K562 (cell line): ENCODE measurements at regions not wholly inside any gene's neighbourhood (a gene's known extent, or its start where the extent isn't known, plus 50 kb on each side); places are given as distances from the start of the nearest gene placed in this dataset.

ENCODE experiments used
- ATAC-seq: fragments of 200-7000 bp; cut with Tn5 transposase; 3 replicates; pipeline ENCODE4 v1.9.1; 2020; ENCODE audit warnings: moderate library complexity
- BruUV-seq: library from RNA; stranded (reverse); fragments of 400-500 nt; replicated peaks from 2 replicates; lab custom pipeline; 2021; lab: Mats Ljungman, UMichigan
- CTCF ChIA-PET: fragments of 300-600 bp; formaldehyde crosslinking; extraction: SDS; loops from one replicate; lab custom pipeline; 2021; ENCODE audit warnings: low intra/inter-chr PET ratio; lab: Yijun Ruan, JAX
- POLR2A ChIA-PET: fragments of 300-600, 350-650 bp; sonication (Branson Sonifier 250); formaldehyde crosslinking; extraction: SDS; loops from one replicate; lab custom pipeline; 2021; ENCODE audit warnings: antibody characterized with exemption, inconsistent platforms; lab: Yijun Ruan, JAX
- DNase-seq, 4 experiments: peaks; one replicate each; pipeline versions ENCODE4 v3.0.0 to v3.0.0-alpha.2; 2011 to 2018; ENCODE audit warnings: low spot score in 3 of 4, mixed read lengths in 3 of 4; ENCODE audit errors: extremely low read depth in 1 of 4
- FAIRE-seq: peaks from 2 replicates; lab custom pipeline; 2011; peaks lifted over from hg19 to GRCh38; lab: Jason Lieb, UNC
- H2AFZ ChIP-seq: 2 replicates; pipeline ENCODE4 v1.6.0; 2011; ENCODE audit warnings: low read depth, low read length, control low read depth, inconsistent platforms
- H3K27ac ChIP-seq: fragments of 200-600 bp; 3 replicates; pipeline ENCODE4 v1.8.0; 2011; ENCODE audit warnings: low read depth, mild to moderate bottlenecking, control low read depth, inconsistent platforms, low read length, moderate library complexity, mixed read lengths; ENCODE audit errors: extremely low read depth
- H3K27me3 ChIP-seq, 2 experiments: fragments of 300-600 bp in 1 of 2; 2 replicates in 1 of 2; 3 replicates in 1 of 2; pipeline versions ENCODE4 v1.6.0 to v1.8.0; 2011; ENCODE audit warnings: inconsistent platforms in 2 of 2, low read length in 2 of 2, mild to moderate bottlenecking in 1 of 2, mixed read lengths in 1 of 2, moderate library complexity in 1 of 2; ENCODE audit not compliant: control insufficient read depth in 2 of 2, insufficient read depth in 2 of 2
- H3K36me3 ChIP-seq: fragments of 300-600 bp; 3 replicates; pipeline ENCODE4 v1.8.0; 2011; ENCODE audit warnings: mild to moderate bottlenecking, low read length, inconsistent platforms; ENCODE audit not compliant: control insufficient read depth, insufficient read depth
- H3K4me1 ChIP-seq, 2 experiments: fragments of 200-600 bp in 1 of 2; replicated peaks in 1 of 2; 2 replicates in 1 of 2; 3 replicates in 1 of 2; pipeline versions ENCODE4 v1.5.1 to v1.8.0; 2011; ENCODE audit warnings: inconsistent platforms in 2 of 2, low read length in 2 of 2, mild to moderate bottlenecking in 1 of 2, mixed read lengths in 1 of 2, moderate library complexity in 1 of 2; ENCODE audit not compliant: control insufficient read depth in 2 of 2, insufficient read depth in 2 of 2
- H3K4me2 ChIP-seq: 2 replicates; pipeline ENCODE4 v1.6.1; 2011; ENCODE audit warnings: low read length, control low read depth, inconsistent platforms, mixed read lengths; ENCODE audit not compliant: insufficient read depth
- H3K4me3 ChIP-seq: fragments of 200-600 bp; sonication (generic), shearing (Covaris generic); 2 replicates; pipeline ENCODE4 v1.5.1; 2016; ENCODE audit warnings: control low read depth, inconsistent platforms
- H3K79me2 ChIP-seq: fragments of 200-600 bp; 3 replicates; pipeline ENCODE4 v1.8.0; 2011; ENCODE audit warnings: low read length, inconsistent platforms; ENCODE audit not compliant: control insufficient read depth, insufficient read depth
- H3K9ac ChIP-seq, 2 experiments: 2 replicates each; pipeline versions ENCODE4 v1.6.0 to v1.6.1; 2011; ENCODE audit warnings: low read depth in 2 of 2, low read length in 2 of 2, control low read depth in 1 of 2, inconsistent platforms in 1 of 2, mild to moderate bottlenecking in 1 of 2, mixed read lengths in 1 of 2; ENCODE audit not compliant: insufficient read depth in 1 of 2
- H3K9me1 ChIP-seq: one replicate; pipeline ENCODE4 v1.6.0; 2011; ENCODE audit warnings: inconsistent platforms, mild to moderate bottlenecking, low read length, moderate library complexity; ENCODE audit not compliant: control insufficient read depth, insufficient read depth
- H3K9me3 ChIP-seq: replicated peaks from 2 replicates; pipeline ENCODE4 v1.5.1; 2011; ENCODE audit warnings: low read depth, low read length, inconsistent platforms; ENCODE audit not compliant: control insufficient read depth, insufficient read depth
- H4K20me1 ChIP-seq: replicated peaks from 2 replicates; pipeline ENCODE4 v1.6.1; 2011; ENCODE audit warnings: low read length, inconsistent platforms, mixed read lengths; ENCODE audit not compliant: control insufficient read depth, insufficient read depth
- CBX1 ChIP-seq: sonication (generic); IDR thresholded peaks from 2 replicates; pipeline ENCODE4 v1.6.1; 2016; ENCODE audit warnings: antibody characterized with exemption, low read depth, mild to moderate bottlenecking
- FOSL1 ChIP-seq: fragments of 200-800 bp; sonication (Bioruptor generic); conservative IDR thresholded peaks from 2 replicates; pipeline ENCODE4 v1.6.1; 2016; ENCODE audit warnings: missing genetic modification characterization, missing compliant biosample characterization
- GATAD2B ChIP-seq: fragments of 450-650 bp; IDR thresholded peaks from 2 replicates; pipeline ENCODE4 v1.6.1; 2017; ENCODE audit warnings: mild to moderate bottlenecking, borderline replicate concordance
- HNRNPK ChIP-seq: fragments of 200-400 bp; formaldehyde crosslinking; IDR thresholded peaks from one replicate; pipeline ENCODE4 v1.6.1; 2018; ENCODE audit warnings: mild to moderate bottlenecking, low read depth, low read length; ENCODE audit not compliant: poor library complexity, severe bottlenecking
- NR3C1 ChIP-seq: sonication (generic); formaldehyde crosslinking; IDR thresholded peaks from 2 replicates; pipeline ENCODE4 v1.8.1; 2022; ENCODE audit warnings: missing genetic modification reagents
- PTRF ChIP-seq: fragments of 450-650 bp; IDR thresholded peaks from 2 replicates; pipeline ENCODE4 v1.6.1; 2016; ENCODE audit warnings: mild to moderate bottlenecking, missing genetic modification characterization, missing compliant biosample characterization
- RBBP5 ChIP-seq: fragments of 200-600 bp; sonication (generic); IDR thresholded peaks from 2 replicates; pipeline ENCODE4 v1.6.1; 2012; ENCODE audit warnings: borderline replicate concordance, mild to moderate bottlenecking, low read length, control low read depth, inconsistent platforms; ENCODE audit not compliant: insufficient read depth, poor library complexity, severe bottlenecking
- SP1 ChIP-seq: sonication (generic); formaldehyde crosslinking; IDR thresholded peaks from 2 replicates; pipeline ENCODE4 v1.8.1; 2022; ENCODE audit warnings: mild to moderate bottlenecking, missing genetic modification reagents
- TBL1XR1 ChIP-seq, 2 experiments: IDR thresholded peaks; 2 replicates each; pipeline ENCODE4 v1.6.1; 2012; ENCODE audit warnings: improper control_type of control experiment in 2 of 2, low read length in 2 of 2, mild to moderate bottlenecking in 1 of 2
- ZNF253 ChIP-seq: fragments of 250-450 bp; sonication (Bioruptor Pico); conservative IDR thresholded peaks from 2 replicates; pipeline ENCODE4 v1.6.1; 2021; ENCODE audit warnings: mild to moderate bottlenecking
- ZNF75A ChIP-seq: fragments of 450-650 bp; formaldehyde crosslinking; IDR thresholded peaks from 2 replicates; pipeline ENCODE4 v1.4.0; 2020; ENCODE audit warnings: mild to moderate bottlenecking
- WGBS: fragments of 100-300 bp; shearing (Covaris generic); methylation state at CpG from one replicate; pipeline ENCODE4 v1.1.6; 2016; ENCODE audit warnings: low coverage, mixed read lengths; ENCODE audit not compliant: insufficient coverage; ENCODE audit errors: missing lambda C conversion rate; 5-methylcytosine and 5-hydroxymethylcytosine counted together
- in situ Hi-C: fragments of 300-500 bp; cut with MboI; formaldehyde crosslinking; loops from 4 replicates; pipeline ENCODE4 v1.15.0; 2018; ENCODE audit warnings: inconsistent platforms, mixed read lengths
- intact Hi-C: fragments of 100-400 bp; cut with micrococcal nuclease; formaldehyde crosslinking; loops from 2 replicates; pipeline ENCODE4 v1.14.2; 2022
- TF ChIP-seq, protein P1 (sequence below): sonication (generic); formaldehyde crosslinking; IDR thresholded peaks from 2 replicates; pipeline ENCODE4 v1.8.0; 2023; ENCODE audit warnings: mild to moderate bottlenecking, missing genetic modification reagents
- TF ChIP-seq, protein P2 (sequence below): fragments of 250-450 bp; sonication (Bioruptor Pico); IDR thresholded peaks from 2 replicates; pipeline ENCODE4 v1.5.0; 2022; ENCODE audit warnings: mild to moderate bottlenecking

DNA sequence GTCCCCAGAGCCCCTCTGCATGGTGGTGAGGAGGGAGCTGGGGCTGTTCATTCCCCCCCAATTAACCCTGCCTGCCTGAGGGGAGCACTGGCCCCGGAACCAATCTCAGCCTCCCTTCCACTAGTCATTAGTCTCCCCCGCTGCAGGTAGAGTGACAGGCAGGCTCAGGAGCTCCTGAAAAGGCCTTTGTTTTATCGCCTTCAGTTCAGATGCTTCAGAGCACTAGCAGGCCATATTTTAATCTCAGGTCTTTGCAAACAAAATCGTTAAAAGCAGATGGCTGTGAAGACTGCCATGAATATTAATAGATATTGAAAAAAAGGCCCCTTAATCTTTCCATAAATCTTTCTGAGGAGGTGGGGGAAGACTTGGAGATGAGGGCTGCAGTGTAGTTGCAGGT is 250.7 kb downstream of the RPS24 start:
- FAIRE-seq = no peak
- TF ChIP-seq SP1 = no peak
- no peak for TF ChIP-seq HNRNPK
- TF ChIP-seq GATAD2B = no peak
- ChIA-PET CTCF (no interaction called here), POLR2A (interaction anchor here (0.6 to 1.4 kb wide), 3 partner anchors 8 to 32 kb away, joined by 4 to 5 read pairs (median 4); no protein-coding TSS in a partner anchor)
- BruUV-seq = no TSS peak
- no peak overlapping the region for H3K4me2 ChIP-seq
- no peaks in the 10 kb centered on the region for H3K9me3 ChIP-seq
- no peak overlapping the region for H3K4me3 ChIP-seq
- intact Hi-C loops = no loop called here
- H2AFZ ChIP-seq = no peak overlapping the region
- H3K36me3 ChIP-seq = no peaks in the 10 kb centered on the region
- peaks cover 10 to 50% of the 10 kb centered on the region in 2 experiments for H3K27me3 ChIP-seq
- no peaks in the 10 kb centered on the region for H4K20me1 ChIP-seq
- H3K9me1 ChIP-seq = no peaks in the 10 kb centered on the region
- no peak for DNase-seq
- no peak overlapping the region for H3K9ac ChIP-seq
- no peaks in the 10 kb centered on the region for H3K4me1 ChIP-seq
- 2% methylated on average over 4 of the region's 4 CpGs for WGBS
- H3K27ac ChIP-seq = no peak overlapping the region
- no peak for ATAC-seq
- in situ Hi-C loops = no loop called here
- H3K79me2 ChIP-seq = no peaks in the 10 kb centered on the region

DNA sequence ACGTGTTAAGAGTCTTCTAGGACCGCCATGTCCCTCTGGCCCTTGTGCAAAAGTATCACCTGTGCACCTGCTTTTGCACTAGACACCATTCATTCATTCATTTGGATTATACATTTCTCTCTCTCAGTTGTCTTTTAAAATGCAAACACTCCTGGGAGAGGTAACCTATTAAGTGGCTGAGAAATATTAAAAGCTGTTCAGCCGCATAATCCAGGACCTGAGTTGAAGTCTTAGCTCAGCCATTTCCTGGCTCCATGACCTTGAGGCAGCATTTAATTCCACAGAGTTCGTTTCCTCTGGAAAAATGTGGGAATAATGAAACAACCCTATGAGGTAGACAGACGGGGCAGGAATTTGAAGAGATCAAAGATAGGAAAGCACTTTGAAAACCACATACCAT is 251.6 kb downstream of the RPS24 start:
- H3K4me2 ChIP-seq = no peak overlapping the region
- H3K9me3 ChIP-seq = no peaks in the 10 kb centered on the region
- no TSS peak for BruUV-seq
- H3K9me1 ChIP-seq = no peaks in the 10 kb centered on the region
- no peak for ATAC-seq
- CTCF ChIA-PET = no interaction called here
- DNase-seq = no peak
- peaks cover 10 to 51% of the 10 kb centered on the region in 2 experiments for H3K27me3 ChIP-seq
- in situ Hi-C loops (no loop called here), intact Hi-C loops (no loop called here)
- H2AFZ ChIP-seq = no peak overlapping the region
- no peaks in the 10 kb centered on the region for H4K20me1 ChIP-seq
- no peaks in the 10 kb centered on the region for H3K36me3 ChIP-seq
- no peaks in the 10 kb centered on the region for H3K79me2 ChIP-seq
- no peak overlapping the region for H3K9ac ChIP-seq
- no peak for FAIRE-seq
- no peaks in the 10 kb centered on the region for H3K4me1 ChIP-seq
- H3K27ac ChIP-seq = no peak overlapping the region
- POLR2A ChIA-PET = interaction anchor here (1.4 kb wide), 1 partner anchor 9 kb away, joined by 5 read pairs; no protein-coding TSS in a partner anchor
- no peak overlapping the region for H3K4me3 ChIP-seq
- 4% methylated on average over 5 of the region's 5 CpGs for WGBS
- TF ChIP-seq FOSL1 (tag) = no peak
- TF ChIP-seq RBBP5 = no peak
- TF ChIP-seq, protein P1, sequence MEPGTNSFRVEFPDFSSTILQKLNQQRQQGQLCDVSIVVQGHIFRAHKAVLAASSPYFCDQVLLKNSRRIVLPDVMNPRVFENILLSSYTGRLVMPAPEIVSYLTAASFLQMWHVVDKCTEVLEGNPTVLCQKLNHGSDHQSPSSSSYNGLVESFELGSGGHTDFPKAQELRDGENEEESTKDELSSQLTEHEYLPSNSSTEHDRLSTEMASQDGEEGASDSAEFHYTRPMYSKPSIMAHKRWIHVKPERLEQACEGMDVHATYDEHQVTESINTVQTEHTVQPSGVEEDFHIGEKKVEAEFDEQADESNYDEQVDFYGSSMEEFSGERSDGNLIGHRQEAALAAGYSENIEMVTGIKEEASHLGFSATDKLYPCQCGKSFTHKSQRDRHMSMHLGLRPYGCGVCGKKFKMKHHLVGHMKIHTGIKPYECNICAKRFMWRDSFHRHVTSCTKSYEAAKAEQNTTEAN (CRISPR knock-in tag) = no peak
- TF ChIP-seq ZNF253 (CRISPR knock-in tag) = no peak
- no peak for TF ChIP-seq NR3C1 (CRISPR knock-in tag)
- TF ChIP-seq, protein P2, sequence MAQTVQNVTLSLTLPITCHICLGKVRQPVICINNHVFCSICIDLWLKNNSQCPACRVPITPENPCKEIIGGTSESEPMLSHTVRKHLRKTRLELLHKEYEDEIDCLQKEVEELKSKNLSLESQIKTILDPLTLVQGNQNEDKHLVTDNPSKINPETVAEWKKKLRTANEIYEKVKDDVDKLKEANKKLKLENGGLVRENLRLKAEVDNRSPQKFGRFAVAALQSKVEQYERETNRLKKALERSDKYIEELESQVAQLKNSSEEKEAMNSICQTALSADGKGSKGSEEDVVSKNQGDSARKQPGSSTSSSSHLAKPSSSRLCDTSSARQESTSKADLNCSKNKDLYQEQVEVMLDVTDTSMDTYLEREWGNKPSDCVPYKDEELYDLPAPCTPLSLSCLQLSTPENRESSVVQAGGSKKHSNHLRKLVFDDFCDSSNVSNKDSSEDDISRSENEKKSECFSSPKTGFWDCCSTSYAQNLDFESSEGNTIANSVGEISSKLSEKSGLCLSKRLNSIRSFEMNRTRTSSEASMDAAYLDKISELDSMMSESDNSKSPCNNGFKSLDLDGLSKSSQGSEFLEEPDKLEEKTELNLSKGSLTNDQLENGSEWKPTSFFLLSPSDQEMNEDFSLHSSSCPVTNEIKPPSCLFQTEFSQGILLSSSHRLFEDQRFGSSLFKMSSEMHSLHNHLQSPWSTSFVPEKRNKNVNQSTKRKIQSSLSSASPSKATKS = no peak
- no peak for TF ChIP-seq ZNF75A (CRISPR knock-in tag)
- no peak for TF ChIP-seq CBX1
- no peak for TF ChIP-seq PTRF
- TF ChIP-seq TBL1XR1 (IDR thresholded peaks at IDR 0.05; ENCODE audit: low read length in 2 of 2) = no peak
